H1 (cell line): ENCODE measurements at regions not wholly inside any gene's neighbourhood (a gene's known extent, or its start where the extent isn't known, plus 50 kb on each side); places are given as distances from the start of the nearest gene placed in this dataset.

Experiments used
- CTCF ChIA-PET: fragments of 300-600 bp; sonication (Branson Sonifier 250); formaldehyde crosslinking; loops from one replicate; lab custom pipeline; 2021; ENCODE audit not compliant: partially characterized antibody; lab: Charles Lee
- POLR2A ChIA-PET: fragments of 300-600 bp; sonication (Branson Sonifier 250); formaldehyde crosslinking; loops from one replicate; lab custom pipeline; 2021; ENCODE audit warnings: inconsistent platforms; ENCODE audit not compliant: partially characterized antibody; lab: Charles Lee
- DNase-seq, 2 experiments: peaks; one replicate each; pipeline versions ENCODE4 v3.0.0 to v3.0.0-alpha.2; 2010 to 2022; ENCODE audit warnings: low spot score in 2 of 2, low read depth in 1 of 2, mixed read lengths in 1 of 2
- FAIRE-seq: peaks from 2 replicates; lab custom pipeline; 2011; peaks lifted over from hg19 to GRCh38; lab: Jason Lieb, UNC
- H2AFZ ChIP-seq: 2 replicates; pipeline ENCODE4 v1.8.1; 2012; ENCODE audit warnings: low read length, inconsistent platforms
- H2AK5ac ChIP-seq: 2 replicates; pipeline ENCODE4 v1.6.1; 2013; ENCODE audit warnings: low read depth, low read length
- H2BK120ac ChIP-seq: replicated peaks from 2 replicates; pipeline ENCODE3; 2013; ENCODE audit warnings: low read depth, low read length, inconsistent platforms
- H2BK12ac ChIP-seq: 2 replicates; pipeline ENCODE4 v1.6.1; 2013; ENCODE audit warnings: low read depth, low read length
- H2BK15ac ChIP-seq: 2 replicates; pipeline ENCODE4 v1.6.1; 2013; ENCODE audit warnings: low read length
- H2BK20ac ChIP-seq: 2 replicates; pipeline ENCODE4 v1.6.1; 2013; ENCODE audit warnings: low read length
- H2BK5ac ChIP-seq: 2 replicates; pipeline ENCODE4 v1.6.1; 2013; ENCODE audit warnings: low read depth, low read length
- H3K14ac ChIP-seq: 2 replicates; pipeline ENCODE4 v1.6.1; 2013; ENCODE audit warnings: inconsistent platforms; ENCODE audit not compliant: insufficient read length
- H3K18ac ChIP-seq: 2 replicates; pipeline ENCODE4 v1.6.1; 2013; ENCODE audit warnings: low read length; ENCODE audit errors: extremely low read depth
- H3K23ac ChIP-seq: 2 replicates; pipeline ENCODE4 v1.6.1; 2013; ENCODE audit warnings: inconsistent platforms; ENCODE audit not compliant: insufficient read length
- H3K23me2 ChIP-seq: 2 replicates; pipeline ENCODE4 v1.6.1; 2013; ENCODE audit warnings: low read depth, low read length
- H3K27ac ChIP-seq: 2 replicates; pipeline ENCODE4 v1.6.1; 2011; ENCODE audit warnings: low read depth, low read length, inconsistent platforms
- H3K27me3 ChIP-seq, 4 experiments: replicated peaks in 1 of 4; 1 replicate in 1 of 4; 2 replicates in 3 of 4; pipeline versions ENCODE4 v1.6.1 to v1.8.1; 2011 to 2013; ENCODE audit warnings: low read length in 3 of 4, mild to moderate bottlenecking in 3 of 4, inconsistent platforms in 2 of 4, mixed read lengths in 2 of 4, moderate library complexity in 1 of 4; ENCODE audit not compliant: control insufficient read depth in 3 of 4, insufficient read depth in 3 of 4; ENCODE audit errors: extremely low read depth in 1 of 4
- H3K36me3 ChIP-seq, 4 experiments: 2 replicates each; pipeline versions ENCODE4 v1.6.1 to v1.8.1; 2011 to 2013; ENCODE audit warnings: mild to moderate bottlenecking in 4 of 4, low read length in 3 of 4, moderate library complexity in 2 of 4, control low read depth in 1 of 4, inconsistent platforms in 1 of 4; ENCODE audit not compliant: insufficient read depth in 4 of 4, control insufficient read depth in 2 of 4
- H3K4ac ChIP-seq: replicated peaks from 2 replicates; pipeline ENCODE3; 2013; ENCODE audit warnings: low read length, low read depth, mixed read lengths, inconsistent platforms; ENCODE audit not compliant: insufficient read length
- H3K4me1 ChIP-seq, 4 experiments: replicated peaks in 1 of 4; 1 replicate in 1 of 4; 2 replicates in 3 of 4; pipeline versions ENCODE4 v1.6.1 to v1.8.1; 2011 to 2013; ENCODE audit warnings: low read length in 3 of 4, inconsistent platforms in 2 of 4, mixed read lengths in 1 of 4; ENCODE audit not compliant: insufficient read depth in 4 of 4, control insufficient read depth in 3 of 4
- H3K4me2 ChIP-seq, 2 experiments: 2 replicates each; pipeline versions ENCODE4 v1.6.1 to v1.8.1; 2011 to 2013; ENCODE audit warnings: low read depth in 2 of 2, low read length in 2 of 2, control low read depth in 1 of 2, inconsistent platforms in 1 of 2, mild to moderate bottlenecking in 1 of 2; ENCODE audit not compliant: insufficient read depth in 1 of 2
- H3K4me3 ChIP-seq, 4 experiments: fragments of 200-600, 300-600 bp in 1 of 4; sonication (generic), shearing (Covaris generic), sonication (Bioruptor Twin) in 1 of 4; 2 replicates each; pipeline versions ENCODE4 v1.5.1 to v1.8.1; 2011 to 2016; ENCODE audit warnings: low read length in 4 of 4, low read depth in 3 of 4, control low read depth in 2 of 4, inconsistent platforms in 2 of 4, mild to moderate bottlenecking in 2 of 4, mixed read lengths in 1 of 4, moderate library complexity in 1 of 4; ENCODE audit not compliant: insufficient read depth in 2 of 4; ENCODE audit errors: extremely low read depth in 1 of 4
- H3K56ac ChIP-seq: replicated peaks from 2 replicates; pipeline ENCODE3; 2013; ENCODE audit warnings: low read depth, mild to moderate bottlenecking, mixed read lengths, low read length, inconsistent platforms; ENCODE audit not compliant: insufficient read length
- H3K79me1 ChIP-seq: 2 replicates; pipeline ENCODE4 v1.6.1; 2013; ENCODE audit warnings: low read depth, low read length, control low read depth
- H3K79me2 ChIP-seq, 2 experiments: 2 replicates each; pipeline versions ENCODE4 v1.6.1 to v1.8.1; 2012 to 2013; ENCODE audit warnings: low read length in 2 of 2, mild to moderate bottlenecking in 2 of 2, inconsistent platforms in 1 of 2; ENCODE audit not compliant: insufficient read depth in 2 of 2, control insufficient read depth in 1 of 2
- H3K9ac ChIP-seq, 4 experiments: replicated peaks in 1 of 4; 1 replicate in 1 of 4; 2 replicates in 3 of 4; pipeline versions ENCODE4 v1.6.1 to v1.8.1; 2011 to 2013; ENCODE audit warnings: low read depth in 3 of 4, low read length in 3 of 4, control low read depth in 2 of 4, mild to moderate bottlenecking in 2 of 4, moderate library complexity in 2 of 4, inconsistent platforms in 1 of 4; ENCODE audit errors: extremely low read depth in 1 of 4
- H3K9me3 ChIP-seq, 2 experiments: 2 replicates each; pipeline versions ENCODE4 v1.6.1 to v1.8.1; 2012 to 2013; ENCODE audit warnings: mild to moderate bottlenecking in 2 of 2, moderate library complexity in 2 of 2, control low read depth in 1 of 2, inconsistent platforms in 1 of 2, low read depth in 1 of 2, low read length in 1 of 2, mixed read lengths in 1 of 2; ENCODE audit not compliant: insufficient read depth in 2 of 2
- H4K20me1 ChIP-seq, 2 experiments: replicated peaks in 1 of 2; 2 replicates each; pipeline versions ENCODE3 to v1.8.1; 2011 to 2013; ENCODE audit warnings: inconsistent platforms in 2 of 2, low read length in 2 of 2, mild to moderate bottlenecking in 1 of 2; ENCODE audit not compliant: insufficient read depth in 2 of 2, control insufficient read depth in 1 of 2
- H4K5ac ChIP-seq: 2 replicates; pipeline ENCODE4 v1.6.1; 2013; ENCODE audit warnings: low read length, low read depth, mixed read lengths, inconsistent platforms; ENCODE audit not compliant: insufficient read length
- H4K8ac ChIP-seq: 2 replicates; pipeline ENCODE4 v1.8.0; 2013; ENCODE audit warnings: mild to moderate bottlenecking, moderate library complexity, low read length, inconsistent platforms; ENCODE audit not compliant: insufficient read depth; ENCODE audit errors: extremely low read depth
- H4K91ac ChIP-seq: replicated peaks from 2 replicates; pipeline ENCODE3; 2013; ENCODE audit warnings: low read length, mixed read lengths, inconsistent platforms; ENCODE audit not compliant: insufficient read length
- ASH2L ChIP-seq: fragments of 200-600, 300-600 bp; sonication (generic); IDR thresholded peaks from one replicate; pipeline ENCODE4 v1.7.1; 2017; ENCODE audit warnings: low read length
- BCL11A ChIP-seq, 2 experiments: IDR thresholded peaks; one replicate each; pipeline ENCODE4 v1.6.1; 2011; ENCODE audit warnings: low read depth in 2 of 2, low read length in 2 of 2, mild to moderate bottlenecking in 2 of 2
- BRCA1 ChIP-seq: IDR thresholded peaks from 2 replicates; pipeline ENCODE4 v1.6.1; 2012; ENCODE audit warnings: low read depth, low read length, improper control_type of control experiment
- CBX8 ChIP-seq: fragments of 300-800, 300-1000 bp; sonication (generic); IDR thresholded peaks from 2 replicates; pipeline ENCODE4 v1.7.1; 2016; ENCODE audit warnings: low read depth, low read length, borderline replicate concordance
- CREB1 ChIP-seq: IDR thresholded peaks from 2 replicates; pipeline ENCODE4 v1.6.1; 2012; ENCODE audit warnings: inconsistent platforms
- EGR1 ChIP-seq: IDR thresholded peaks from 2 replicates; pipeline ENCODE4 v1.6.1; 2011; ENCODE audit warnings: low read depth, low read length, borderline replicate concordance
- FOSL1 ChIP-seq: IDR thresholded peaks from 2 replicates; pipeline ENCODE4 v1.6.1; 2011; ENCODE audit warnings: mild to moderate bottlenecking, low read depth, low read length, moderate library complexity; ENCODE audit not compliant: insufficient read depth
- JUND ChIP-seq: IDR thresholded peaks from 2 replicates; pipeline ENCODE4 v1.6.1; 2011; ENCODE audit warnings: mild to moderate bottlenecking, improper control_type of control experiment, low read length
- MAFK ChIP-seq: IDR thresholded peaks from 2 replicates; pipeline ENCODE4 v1.6.1; 2012; ENCODE audit warnings: low read depth, mild to moderate bottlenecking, improper control_type of control experiment, low read length
- POLR2AphosphoS5 ChIP-seq: IDR thresholded peaks from 2 replicates; pipeline ENCODE4 v1.6.1; 2011; ENCODE audit warnings: low read depth, low read length
- RFX5 ChIP-seq: IDR thresholded peaks from 2 replicates; pipeline ENCODE4 v1.6.1; 2011; ENCODE audit warnings: low read depth, low read length, improper control_type of control experiment, borderline replicate concordance
- RXRA ChIP-seq: IDR thresholded peaks from 2 replicates; pipeline ENCODE4 v1.6.1; 2011; ENCODE audit warnings: low read depth, mild to moderate bottlenecking, low read length, moderate library complexity; ENCODE audit not compliant: insufficient read depth
- SIN3A ChIP-seq, 2 experiments: IDR thresholded peaks in 1 of 2; conservative IDR thresholded peaks in 1 of 2; 2 replicates each; pipeline ENCODE4 v1.6.1; 2011 to 2012; ENCODE audit warnings: low read length in 2 of 2, improper control_type of control experiment in 1 of 2, low read depth in 1 of 2, mild to moderate bottlenecking in 1 of 2
- SIX5 ChIP-seq: IDR thresholded peaks from 2 replicates; pipeline ENCODE4 v1.6.1; 2011; ENCODE audit warnings: mild to moderate bottlenecking, low read depth, low read length
- SRF ChIP-seq: IDR thresholded peaks from 2 replicates; pipeline ENCODE4 v1.6.1; 2011; ENCODE audit warnings: mild to moderate bottlenecking, low read depth, low read length, moderate library complexity
- SUZ12 ChIP-seq: fragments of 200-600 bp; sonication (generic); IDR thresholded peaks from 2 replicates; pipeline ENCODE4 v1.6.1; 2012; ENCODE audit warnings: mild to moderate bottlenecking, inconsistent platforms, low read length, moderate library complexity, mixed read lengths
- TAF1 ChIP-seq: IDR thresholded peaks from 2 replicates; pipeline ENCODE4 v1.6.1; 2011; ENCODE audit warnings: mild to moderate bottlenecking, low read depth, low read length
- WGBS, 2 experiments: shearing (Covaris generic) in 1 of 2; methylation state at CpG; one replicate each; pipeline versions ENCODE4 v1.1.6 to v1.1.7; 2013 to 2015; ENCODE audit warnings: low lambda C conversion rate in 2 of 2, mixed read lengths in 2 of 2, inconsistent platforms in 1 of 2, low coverage in 1 of 2, missing lambda C conversion rate in 1 of 2; ENCODE audit not compliant: insufficient replicate concordance in 2 of 2, insufficient coverage in 1 of 2, insufficient read length in 1 of 2; ENCODE audit errors: extremely low coverage in 1 of 2, missing lambda C conversion rate in 1 of 2; 5-methylcytosine and 5-hydroxymethylcytosine counted together

DNA sequence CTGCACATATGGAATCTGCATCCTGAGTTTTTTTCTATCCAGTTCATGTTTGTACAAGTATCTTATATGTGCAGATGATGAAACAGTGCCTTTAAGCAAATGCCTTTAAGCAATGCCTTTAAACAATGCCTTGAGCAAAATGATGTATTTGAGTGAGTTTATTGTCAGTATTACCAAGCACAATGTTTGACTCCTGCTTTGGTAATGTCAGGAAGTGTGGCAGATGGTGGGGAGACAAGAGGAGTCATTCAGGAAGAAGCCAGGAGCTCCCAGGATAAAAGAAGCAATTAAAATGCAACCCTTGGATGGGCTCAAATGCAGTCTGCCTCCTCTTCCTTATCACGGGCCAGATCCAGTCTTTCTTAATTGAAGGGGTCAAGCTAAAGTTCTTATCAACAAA is 108.7 kb upstream of the KCNJ15 start:
- H3K4me2 ChIP-seq = no peak overlapping the region
- FAIRE-seq = no peak
- no peak overlapping the region for H3K14ac ChIP-seq
- DNase-seq = no peak
- no peak overlapping the region for H2AFZ ChIP-seq
- H4K5ac ChIP-seq = no peak overlapping the region
- 85% methylated on average over 1 of the region's 1 CpG; no CpG with 5 or more reads in 1 of the 2 experiments for WGBS, 2 experiments
- no peak overlapping the region for H4K8ac ChIP-seq
- no peaks in the 10 kb centered on the region for H4K20me1 ChIP-seq
- no peaks in the 10 kb centered on the region; a peak in 1 of 4 replicates for H3K9me3 ChIP-seq
- H3K79me2 ChIP-seq = no peaks in the 10 kb centered on the region
- no peak overlapping the region for H3K56ac ChIP-seq
- H3K23ac ChIP-seq = no peak overlapping the region
- H3K18ac ChIP-seq = no peak overlapping the region
- H3K9ac ChIP-seq = no peak overlapping the region
- no peaks in the 10 kb centered on the region; a peak in 2 of 7 replicates for H3K27me3 ChIP-seq
- H3K27ac ChIP-seq = no peak overlapping the region
- no peak overlapping the region for H2BK120ac ChIP-seq
- H2BK20ac ChIP-seq = no peak overlapping the region
- no peaks in the 10 kb centered on the region for H3K36me3 ChIP-seq
- H2BK15ac ChIP-seq = no peak overlapping the region
- H2BK5ac ChIP-seq = no peak overlapping the region
- H2BK12ac ChIP-seq = no peak overlapping the region
- H2AK5ac ChIP-seq = no peak overlapping the region
- H3K23me2 ChIP-seq = no peaks in the 10 kb centered on the region
- H4K91ac ChIP-seq = no peak overlapping the region
- POLR2A ChIA-PET = no interaction called here
- H3K4me1 ChIP-seq = peaks cover 0 to 4% (median 0%) of the 10 kb centered on the region in 4 experiments; a peak in 1 of 7 replicates
- H3K79me1 ChIP-seq = no peaks in the 10 kb centered on the region
- CTCF ChIA-PET = interaction anchor here (1.4 to 4.4 kb wide), 3 partner anchors 11 to 23 kb away, joined by 3 to 34 read pairs (median 14); no protein-coding TSS in a partner anchor
- no peak overlapping the region for H3K4me3 ChIP-seq
- H3K4ac ChIP-seq = no peak overlapping the region
- TF ChIP-seq SUZ12 (no peak), TAF1 (no peak), RFX5 (no peak), CBX8 (no peak), SRF (no peak), EGR1 (no peak), JUND (no peak), BRCA1 (no peak), SIN3A (conservative IDR thresholded peaks at IDR 0.05 in 1 of 2, IDR thresholded peaks at IDR 0.05 in 1 of 2; ENCODE audit: low read depth in 1 of 2, low read length in 2 of 2) (no peak), SIX5 (no peak), CREB1 (no peak), ASH2L (no peak), POLR2AphosphoS5 (no peak), RXRA (no peak), BCL11A (IDR thresholded peaks at IDR 0.05; ENCODE audit: low read depth in 2 of 2, low read length in 2 of 2) (no peak), MAFK (no peak), FOSL1 (no peak)
